ENCODE measurements at regions not wholly inside any gene's neighbourhood (a gene's known extent, or its start where the extent isn't known, plus 50 kb on each side); places are given as distances from the start of the nearest gene placed in this dataset.
A peak's percentile ranks its signal among the peaks of the same experiment; 100 is the strongest.

GRCh38 chr12:131611416-131612091, 99.3 kb upstream of the SFSWAP start:
- FAIRE-seq (no peak), DNase-seq (ENCODE audit: insufficient read length, low spot score) (no peak)
- TF ChIP-seq POU2F2 (IDR thresholded peaks at IDR 0.05; ENCODE audit: low read depth, low read length) (no peak), TAF1 (IDR thresholded peaks at IDR 0.05; ENCODE audit: low read depth, low read length) (no peak), SPI1 (IDR thresholded peaks at IDR 0.05; ENCODE audit: low read depth, low read length) (no peak), POLR2A (IDR thresholded peaks at IDR 0.05; ENCODE audit: low read depth, low read length) (no peak), PAX5 (IDR thresholded peaks at IDR 0.05; ENCODE audit: insufficient read depth, low read length, severe bottlenecking) (no peak), POLR2AphosphoS5 (IDR thresholded peaks at IDR 0.05; ENCODE audit: low read depth, low read length) (no peak)

- TF ChIP-seq TAF1 (IDR thresholded peaks at IDR 0.05; ENCODE audit: low read depth, low read length): no peak
- no peak for TF ChIP-seq POLR2AphosphoS5 (IDR thresholded peaks at IDR 0.05; ENCODE audit: low read depth, low read length)
- TF ChIP-seq PAX5 (IDR thresholded peaks at IDR 0.05; ENCODE audit: insufficient read depth, low read length, severe bottlenecking): no peak
- no peak for TF ChIP-seq POLR2A (IDR thresholded peaks at IDR 0.05; ENCODE audit: low read depth, low read length)
- no peak for TF ChIP-seq POU2F2 (IDR thresholded peaks at IDR 0.05; ENCODE audit: low read depth, low read length)
- TF ChIP-seq SPI1 (IDR thresholded peaks at IDR 0.05; ENCODE audit: low read depth, low read length): no peak
- DNase-seq (ENCODE audit: insufficient read length, low spot score): no peak
- no peak for FAIRE-seq
Measured at GRCh38 chr12:131612092-131612755, 98.7 kb upstream of the SFSWAP start.

GRCh38 chr12:131613186-131613585, 97.7 kb upstream of the SFSWAP start:
- DNase-seq (ENCODE audit: insufficient read length, low spot score) (no peak), FAIRE-seq (no peak)
- TF ChIP-seq SPI1 (IDR thresholded peaks at IDR 0.05; ENCODE audit: low read depth, low read length) (no peak), PAX5 (IDR thresholded peaks at IDR 0.05; ENCODE audit: insufficient read depth, low read length, severe bottlenecking) (no peak), TAF1 (IDR thresholded peaks at IDR 0.05; ENCODE audit: low read depth, low read length) (no peak), POU2F2 (IDR thresholded peaks at IDR 0.05; ENCODE audit: low read depth, low read length) (no peak), POLR2A (IDR thresholded peaks at IDR 0.05; ENCODE audit: low read depth, low read length) (no peak), POLR2AphosphoS5 (IDR thresholded peaks at IDR 0.05; ENCODE audit: low read depth, low read length) (no peak)

- DNase-seq (ENCODE audit: insufficient read length, low spot score) (no peak), FAIRE-seq (peak; percentile 31)
- TF ChIP-seq TAF1 (IDR thresholded peaks at IDR 0.05; ENCODE audit: low read depth, low read length): no peak
- TF ChIP-seq SPI1 (IDR thresholded peaks at IDR 0.05; ENCODE audit: low read depth, low read length): 0 out of 2 replicates have a peak, but pooled peaks have one; percentile 9
Measured at GRCh38 chr12:131613678-131614077, 97.2 kb upstream of the SFSWAP start.

GRCh38 chr12:131615326-131616042, 95.4 kb upstream of the SFSWAP start:
- DNase-seq (ENCODE audit: insufficient read length, low spot score) (no peak), FAIRE-seq (no peak)
- TF ChIP-seq SPI1 (IDR thresholded peaks at IDR 0.05; ENCODE audit: low read depth, low read length): no peak
- no peak for TF ChIP-seq POLR2AphosphoS5 (IDR thresholded peaks at IDR 0.05; ENCODE audit: low read depth, low read length)
- TF ChIP-seq POLR2A (IDR thresholded peaks at IDR 0.05; ENCODE audit: low read depth, low read length): no peak
- no peak for TF ChIP-seq PAX5 (IDR thresholded peaks at IDR 0.05; ENCODE audit: insufficient read depth, low read length, severe bottlenecking)
- TF ChIP-seq POU2F2 (IDR thresholded peaks at IDR 0.05; ENCODE audit: low read depth, low read length): no peak
- no peak for TF ChIP-seq TAF1 (IDR thresholded peaks at IDR 0.05; ENCODE audit: low read depth, low read length)

- no peak for DNase-seq (ENCODE audit: insufficient read length, low spot score)
- FAIRE-seq: no peak
- TF ChIP-seq POU2F2 (IDR thresholded peaks at IDR 0.05; ENCODE audit: low read depth, low read length) (no peak), POLR2A (IDR thresholded peaks at IDR 0.05; ENCODE audit: low read depth, low read length) (no peak), PAX5 (IDR thresholded peaks at IDR 0.05; ENCODE audit: insufficient read depth, low read length, severe bottlenecking) (no peak), POLR2AphosphoS5 (IDR thresholded peaks at IDR 0.05; ENCODE audit: low read depth, low read length) (no peak), SPI1 (IDR thresholded peaks at IDR 0.05; ENCODE audit: low read depth, low read length) (no peak), TAF1 (IDR thresholded peaks at IDR 0.05; ENCODE audit: low read depth, low read length) (no peak)
Measured at GRCh38 chr12:131616043-131616700, 94.7 kb upstream of the SFSWAP start.

- DNase-seq (ENCODE audit: insufficient read length, low spot score): no peak
- FAIRE-seq: no peak
- TF ChIP-seq PAX5 (IDR thresholded peaks at IDR 0.05; ENCODE audit: insufficient read depth, low read length, severe bottlenecking): no peak
Measured at GRCh38 chr12:131616738-131617137, 94.2 kb upstream of the SFSWAP start.

GRCh38 chr12:131617179-131617578, 93.7 kb upstream of the SFSWAP start:
- TF ChIP-seq SPI1 (IDR thresholded peaks at IDR 0.05; ENCODE audit: low read depth, low read length) (no peak), POU2F2 (IDR thresholded peaks at IDR 0.05; ENCODE audit: low read depth, low read length) (no peak), TAF1 (IDR thresholded peaks at IDR 0.05; ENCODE audit: low read depth, low read length) (no peak), POLR2AphosphoS5 (IDR thresholded peaks at IDR 0.05; ENCODE audit: low read depth, low read length) (no peak), PAX5 (IDR thresholded peaks at IDR 0.05; ENCODE audit: insufficient read depth, low read length, severe bottlenecking) (no peak), POLR2A (IDR thresholded peaks at IDR 0.05; ENCODE audit: low read depth, low read length) (no peak)
- no peak for FAIRE-seq
- DNase-seq (ENCODE audit: insufficient read length, low spot score): no peak

GRCh38 chr12:131617596-131618302, 93.1 kb upstream of the SFSWAP start:
- no peak for FAIRE-seq

More at GRCh38 chr12:131617596-131618302, 93.1 kb upstream of the SFSWAP start:
- no peak for TF ChIP-seq PAX5 (IDR thresholded peaks at IDR 0.05; ENCODE audit: insufficient read depth, low read length, severe bottlenecking)
- no peak for TF ChIP-seq TAF1 (IDR thresholded peaks at IDR 0.05; ENCODE audit: low read depth, low read length)
- no peak for TF ChIP-seq POLR2AphosphoS5 (IDR thresholded peaks at IDR 0.05; ENCODE audit: low read depth, low read length)
- no peak for TF ChIP-seq POU2F2 (IDR thresholded peaks at IDR 0.05; ENCODE audit: low read depth, low read length)
- TF ChIP-seq SPI1 (IDR thresholded peaks at IDR 0.05; ENCODE audit: low read depth, low read length): no peak
- no peak for TF ChIP-seq POLR2A (IDR thresholded peaks at IDR 0.05; ENCODE audit: low read depth, low read length)
- DNase-seq (ENCODE audit: insufficient read length, low spot score): no peak

Measured in GM12891 (cell line).